ENCODE measurements at regions not wholly inside any gene's neighbourhood (a gene's known extent, or its start where the extent isn't known, plus 50 kb on each side); places are given as distances from the start of the nearest gene placed in this dataset.

DNA sequence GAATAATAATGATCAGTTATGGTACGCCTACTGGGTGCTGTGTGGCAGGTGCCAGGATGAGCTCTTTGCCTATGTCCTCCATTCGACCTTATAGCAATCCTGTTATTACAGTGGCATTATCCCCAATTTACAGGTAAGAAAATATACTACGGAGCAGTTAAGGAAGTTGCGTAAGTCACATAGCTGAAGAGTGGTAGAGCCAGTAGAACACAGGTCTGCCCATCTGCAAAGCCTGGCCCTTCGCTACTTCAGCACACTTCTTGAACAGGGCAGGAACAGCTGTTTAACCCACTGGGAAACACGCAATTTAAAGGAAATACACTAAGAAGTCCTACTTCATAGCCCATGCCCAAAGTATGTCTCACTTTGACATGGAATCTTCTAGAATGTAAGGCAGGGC lies 91.8 kb downstream of the PXDC1 start:
- CTCF ChIA-PET: no interaction called here
- no peak for TF ChIP-seq EZH2 (IDR thresholded peaks at IDR 0.05; ENCODE audit: borderline replicate concordance, low read depth, low read length, poor library complexity, severe bottlenecking)
- TF ChIP-seq, protein P1, sequence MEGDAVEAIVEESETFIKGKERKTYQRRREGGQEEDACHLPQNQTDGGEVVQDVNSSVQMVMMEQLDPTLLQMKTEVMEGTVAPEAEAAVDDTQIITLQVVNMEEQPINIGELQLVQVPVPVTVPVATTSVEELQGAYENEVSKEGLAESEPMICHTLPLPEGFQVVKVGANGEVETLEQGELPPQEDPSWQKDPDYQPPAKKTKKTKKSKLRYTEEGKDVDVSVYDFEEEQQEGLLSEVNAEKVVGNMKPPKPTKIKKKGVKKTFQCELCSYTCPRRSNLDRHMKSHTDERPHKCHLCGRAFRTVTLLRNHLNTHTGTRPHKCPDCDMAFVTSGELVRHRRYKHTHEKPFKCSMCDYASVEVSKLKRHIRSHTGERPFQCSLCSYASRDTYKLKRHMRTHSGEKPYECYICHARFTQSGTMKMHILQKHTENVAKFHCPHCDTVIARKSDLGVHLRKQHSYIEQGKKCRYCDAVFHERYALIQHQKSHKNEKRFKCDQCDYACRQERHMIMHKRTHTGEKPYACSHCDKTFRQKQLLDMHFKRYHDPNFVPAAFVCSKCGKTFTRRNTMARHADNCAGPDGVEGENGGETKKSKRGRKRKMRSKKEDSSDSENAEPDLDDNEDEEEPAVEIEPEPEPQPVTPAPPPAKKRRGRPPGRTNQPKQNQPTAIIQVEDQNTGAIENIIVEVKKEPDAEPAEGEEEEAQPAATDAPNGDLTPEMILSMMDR (conservative IDR thresholded peaks at IDR 0.05; ENCODE audit: low read depth, low read length): no peak
- Histone ChIP-seq H3K27ac (ENCODE audit: low read depth, low read length, poor library complexity, severe bottlenecking) (no peak overlapping the region), H3K36me3 (ENCODE audit: insufficient read depth, low read length, poor library complexity, severe bottlenecking) (no peaks in the 10 kb centered on the region), H3K27me3 (replicated peaks; ENCODE audit: insufficient read depth, low read depth, low read length, poor library complexity) (no peaks in the 10 kb centered on the region), H3K4me3 (ENCODE audit: low read depth, low read length, poor library complexity, severe bottlenecking) (no peak overlapping the region), H3K4me1 (ENCODE audit: insufficient read depth, low read length, poor library complexity, severe bottlenecking) (peaks cover 8% of the 10 kb centered on the region), H3K9me3 (ENCODE audit: low read depth, low read length, poor library complexity, severe bottlenecking) (no peaks in the 10 kb centered on the region)
- intact Hi-C loops (cut with micrococcal nuclease; ENCODE audit: unreplicated experiment): no loop called here
- POLR2A ChIA-PET (ENCODE audit: low non-redundant PET): no interaction called here
- DNase-seq (ENCODE audit: low spot score): no peak
- no TSS peak for BruUV-seq (replicated peaks)

DNA sequence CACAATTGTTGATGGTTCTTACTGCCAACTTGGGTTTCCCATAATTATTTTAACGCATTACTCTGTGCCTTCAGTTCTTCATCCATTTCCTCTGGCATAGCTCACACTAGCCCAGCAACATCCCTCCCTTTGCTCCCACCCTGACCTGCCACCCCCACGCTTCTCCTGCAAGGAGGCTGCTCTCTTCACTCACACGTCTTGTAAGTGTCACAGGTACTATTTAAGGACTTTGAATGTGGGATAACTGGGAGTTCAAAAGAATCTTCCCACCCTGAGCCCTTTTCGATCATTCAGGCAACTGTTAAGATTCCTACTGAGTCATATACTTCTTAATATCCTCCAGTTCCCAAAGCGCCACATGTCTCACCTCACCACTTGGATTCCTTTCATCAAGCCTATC lies 95.4 kb downstream of the PXDC1 start:
- intact Hi-C loops (cut with micrococcal nuclease; ENCODE audit: unreplicated experiment): no loop called here
- ChIA-PET POLR2A (ENCODE audit: low non-redundant PET) (no interaction called here), CTCF (no interaction called here)
- BruUV-seq (replicated peaks): no TSS peak
- DNase-seq (ENCODE audit: low spot score): no peak
- TF ChIP-seq, protein P1 (conservative IDR thresholded peaks at IDR 0.05; ENCODE audit: low read depth, low read length): no peak
- TF ChIP-seq EZH2 (IDR thresholded peaks at IDR 0.05; ENCODE audit: borderline replicate concordance, low read depth, low read length, poor library complexity, severe bottlenecking): no peak
- Histone ChIP-seq H3K9me3 (ENCODE audit: low read depth, low read length, poor library complexity, severe bottlenecking) (no peaks in the 10 kb centered on the region), H3K4me1 (ENCODE audit: insufficient read depth, low read length, poor library complexity, severe bottlenecking) (no peaks in the 10 kb centered on the region), H3K4me3 (ENCODE audit: low read depth, low read length, poor library complexity, severe bottlenecking) (no peak overlapping the region), H3K36me3 (ENCODE audit: insufficient read depth, low read length, poor library complexity, severe bottlenecking) (no peaks in the 10 kb centered on the region), H3K27ac (ENCODE audit: low read depth, low read length, poor library complexity, severe bottlenecking) (no peak overlapping the region), H3K27me3 (replicated peaks; ENCODE audit: insufficient read depth, low read depth, low read length, poor library complexity) (no peaks in the 10 kb centered on the region)

DNA sequence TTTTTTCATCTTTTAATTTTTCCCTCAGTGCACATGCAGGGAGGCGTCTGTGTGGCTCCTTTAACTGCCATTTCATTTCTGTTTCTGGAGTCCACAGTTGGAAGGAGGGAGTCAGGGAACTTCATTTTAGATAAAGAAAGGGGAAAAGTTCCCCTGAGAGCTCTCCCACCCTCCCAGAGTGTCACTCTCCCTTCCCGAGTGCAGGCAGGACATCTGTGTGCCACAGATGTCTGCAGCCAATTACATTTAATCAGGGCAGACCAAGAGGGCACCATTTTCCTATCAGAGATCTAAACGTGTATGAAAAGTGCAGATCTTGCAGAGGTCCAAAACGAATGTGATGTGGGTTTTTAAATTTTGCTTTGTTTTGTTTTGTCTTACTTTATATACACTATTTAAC lies 96.6 kb downstream of the PXDC1 start:
- CTCF ChIA-PET: no interaction called here
- Histone ChIP-seq H3K36me3 (ENCODE audit: insufficient read depth, low read length, poor library complexity, severe bottlenecking) (no peaks in the 10 kb centered on the region), H3K27me3 (replicated peaks; ENCODE audit: insufficient read depth, low read depth, low read length, poor library complexity) (no peaks in the 10 kb centered on the region), H3K4me3 (ENCODE audit: low read depth, low read length, poor library complexity, severe bottlenecking) (no peak overlapping the region), H3K4me1 (ENCODE audit: insufficient read depth, low read length, poor library complexity, severe bottlenecking) (no peaks in the 10 kb centered on the region), H3K27ac (ENCODE audit: low read depth, low read length, poor library complexity, severe bottlenecking) (no peak overlapping the region), H3K9me3 (ENCODE audit: low read depth, low read length, poor library complexity, severe bottlenecking) (no peaks in the 10 kb centered on the region)
- no peak for TF ChIP-seq EZH2 (IDR thresholded peaks at IDR 0.05; ENCODE audit: borderline replicate concordance, low read depth, low read length, poor library complexity, severe bottlenecking)
- TF ChIP-seq, protein P1 (conservative IDR thresholded peaks at IDR 0.05; ENCODE audit: low read depth, low read length): no peak
- BruUV-seq (replicated peaks): no TSS peak
- no peak for DNase-seq (ENCODE audit: low spot score)
- POLR2A ChIA-PET (ENCODE audit: low non-redundant PET): no interaction called here
- intact Hi-C loops (cut with micrococcal nuclease; ENCODE audit: unreplicated experiment): no loop called here
